NCI-H526 (cell line): ENCODE measurements at regions not wholly inside any gene's neighbourhood (a gene's known extent, or its start where the extent isn't known, plus 50 kb on each side); places are given as distances from the start of the nearest gene placed in this dataset.
A peak's percentile ranks its signal among the peaks of the same experiment; 100 is the strongest.
"Not testable (repeated sequence)": the region's sequence is repeated elsewhere in the genome, so short reads cannot be mapped to it uniquely, and the experiment has no call there.

Experiments
- DNase-seq, 2 experiments: peaks; one replicate each; lab custom pipeline; 2025; lab: John Stamatoyannopoulos, UW

GRCh38 chr13:107916902-107917301, 298.4 kb downstream of the LIG4 start:
- not testable (repeated sequence) for DNase-seq

- no peak for DNase-seq
These were observed 302.6 kb downstream of the LIG4 start for GRCh38 chr13:107912745-107913144.

- no peak for DNase-seq
These were observed 308.1 kb downstream of the LIG4 start for GRCh38 chr13:107907065-107907805.

- DNase-seq = no peak
These were observed 309.2 kb downstream of the LIG4 start for GRCh38 chr13:107906131-107906530.

GRCh38 chr13:107901996-107902562, 313.3 kb downstream of the LIG4 start:
- DNase-seq = no peak

GRCh38 chr13:107901230-107901629, 314.1 kb downstream of the LIG4 start:
- no peak for DNase-seq

- no peak for DNase-seq
These were observed 314.6 kb downstream of the LIG4 start for GRCh38 chr13:107900775-107901174.

- no peak for DNase-seq
These were observed 329.2 kb downstream of the LIG4 start for GRCh38 chr13:107886118-107886517.

GRCh38 chr13:107884564-107884963, 330.8 kb downstream of the LIG4 start:
- DNase-seq = no peak

GRCh38 chr13:107883561-107884175, 331.7 kb downstream of the LIG4 start:
- DNase-seq = no peak

GRCh38 chr13:107882708-107883560, 332.4 kb downstream of the LIG4 start:
- DNase-seq = no peak

- no peak for DNase-seq
These were observed 334.0 kb downstream of the LIG4 start for GRCh38 chr13:107881362-107881761.

- DNase-seq = no peak
These were observed 340.9 kb downstream of the LIG4 start for GRCh38 chr13:107874456-107874855.

GRCh38 chr13:107873926-107874325, 341.4 kb downstream of the LIG4 start:
- DNase-seq = no peak

GRCh38 chr13:107870400-107870799, 344.9 kb downstream of the LIG4 start:
- no peak for DNase-seq

- peak; percentile 7 to 54 for DNase-seq
These were observed 347.4 kb downstream of the LIG4 start for GRCh38 chr13:107867701-107868661.

GRCh38 chr13:107866941-107867623, 348.3 kb downstream of the LIG4 start:
- DNase-seq = peak in 1 of 2 experiments; percentile 53

GRCh38 chr13:107866032-107866940, 349.1 kb downstream of the LIG4 start:
- DNase-seq = peak; percentile 12 to 41

GRCh38 chr13:107865643-107866031, 349.7 kb downstream of the LIG4 start:
- no peak for DNase-seq

- DNase-seq = no peak
These were observed 350.1 kb downstream of the LIG4 start for GRCh38 chr13:107865318-107865575.
